Fibroblast of mammary gland (primary cell): ENCODE measurements at regions not wholly inside any gene's neighbourhood (a gene's known extent, or its start where the extent isn't known, plus 50 kb on each side); places are given as distances from the start of the nearest gene placed in this dataset.

Experiments used
- DNase-seq: peaks from one replicate; pipeline ENCODE4 v3.0.0-alpha.2; 2010; ENCODE audit warnings: low read depth
- H3K4me3 ChIP-seq: 2 replicates; pipeline ENCODE4 v1.5.1; 2011; ENCODE audit warnings: low read depth, mild to moderate bottlenecking, low read length, moderate library complexity; ENCODE audit not compliant: control insufficient read depth
- CTCF ChIP-seq: conservative IDR thresholded peaks from 2 replicates; pipeline ENCODE4 v1.5.1; 2011; ENCODE audit warnings: low read depth, low read length, inconsistent platforms; ENCODE audit not compliant: control insufficient read depth, insufficient read depth

- no peak overlapping the region for H3K4me3 ChIP-seq
- TF ChIP-seq CTCF, result no peak
- DNase-seq, result no peak
Observed at GRCh38 chr2:221112744-221113143, 459.4 kb downstream of the EPHA4 start.

GRCh38 chr2:221115944-221116343, 456.2 kb downstream of the EPHA4 start:
- no peak overlapping the region for H3K4me3 ChIP-seq
- no peak for DNase-seq
- TF ChIP-seq CTCF, result no peak

- H3K4me3 ChIP-seq, result no peak overlapping the region
- no peak for TF ChIP-seq CTCF
- no peak for DNase-seq
Observed at GRCh38 chr2:221120643-221121042, 451.5 kb downstream of the EPHA4 start.

GRCh38 chr2:221123396-221123795, 448.7 kb downstream of the EPHA4 start:
- no peak overlapping the region for H3K4me3 ChIP-seq
- DNase-seq, result no peak
- TF ChIP-seq CTCF, result no peak

- H3K4me3 ChIP-seq, result no peak overlapping the region
- no peak for DNase-seq
- no peak for TF ChIP-seq CTCF
Observed at GRCh38 chr2:221124532-221125240, 447.4 kb downstream of the EPHA4 start.

GRCh38 chr2:221125691-221126090, 446.4 kb downstream of the EPHA4 start:
- no peak overlapping the region for H3K4me3 ChIP-seq
- TF ChIP-seq CTCF, result no peak
- DNase-seq, result no peak

- no peak for DNase-seq
- TF ChIP-seq CTCF, result no peak
- H3K4me3 ChIP-seq, result no peak overlapping the region
Observed at GRCh38 chr2:221129657-221130056, 442.4 kb downstream of the EPHA4 start.
